GM19043 (cell line): ENCODE measurements at regions not wholly inside any gene's neighbourhood (a gene's known extent, or its start where the extent isn't known, plus 50 kb on each side); places are given as distances from the start of the nearest gene placed in this dataset.
"Not testable (repeated sequence)": the region's sequence is repeated elsewhere in the genome, so short reads cannot be mapped to it uniquely, and the experiment has no call there.

ENCODE experiments used
- ATAC-seq: cut with Tn5 transposase; IDR thresholded peaks from one replicate; pipeline ENCODE4 v1.9.1; 2021; ENCODE audit warnings: low read depth; ENCODE audit not compliant: unreplicated experiment

GRCh38 chr4:95779447-95779846 is 60.4 kb upstream of the PDHA2 start:
- ATAC-seq, result no peak

- ATAC-seq, result no peak
Measured at GRCh38 chr4:95778666-95779065, 61.2 kb upstream of the PDHA2 start.

- not testable (repeated sequence) for ATAC-seq
Measured at GRCh38 chr4:95770605-95771004, 69.3 kb upstream of the PDHA2 start.

GRCh38 chr4:95764961-95765360 is 74.9 kb upstream of the PDHA2 start:
- ATAC-seq, result no peak

GRCh38 chr4:95761871-95762270 is 78.0 kb upstream of the PDHA2 start:
- ATAC-seq, result no peak

GRCh38 chr4:95761426-95761825 is 78.5 kb upstream of the PDHA2 start:
- ATAC-seq, result no peak

GRCh38 chr4:95760646-95761045 is 79.2 kb upstream of the PDHA2 start:
- not testable (repeated sequence) for ATAC-seq

GRCh38 chr4:95758001-95758400 is 81.9 kb upstream of the PDHA2 start:
- ATAC-seq, result no peak

GRCh38 chr4:95754667-95755066 is 85.2 kb upstream of the PDHA2 start:
- no peak for ATAC-seq

GRCh38 chr4:95749204-95749603 is 90.7 kb upstream of the PDHA2 start:
- no peak for ATAC-seq

- no peak for ATAC-seq
Measured at GRCh38 chr4:95742872-95743271, 97.0 kb upstream of the PDHA2 start.

- ATAC-seq, result no peak
Measured at GRCh38 chr4:95742179-95742578, 97.7 kb upstream of the PDHA2 start.

- no peak for ATAC-seq
Measured at GRCh38 chr4:95732061-95732460, 107.8 kb upstream of the PDHA2 start.

GRCh38 chr4:95729596-95729995 is 110.3 kb upstream of the PDHA2 start:
- no peak for ATAC-seq

- ATAC-seq, result no peak
Measured at GRCh38 chr4:95728145-95728544, 111.7 kb upstream of the PDHA2 start.

GRCh38 chr4:95715830-95716229 is 124.1 kb upstream of the PDHA2 start:
- ATAC-seq, result no peak

- ATAC-seq, result no peak
Measured at GRCh38 chr4:95714571-95714970, 125.3 kb upstream of the PDHA2 start.

GRCh38 chr4:95705323-95705722 is 134.6 kb upstream of the PDHA2 start:
- ATAC-seq, result no peak

GRCh38 chr4:95701500-95702170 is 138.3 kb upstream of the PDHA2 start:
- ATAC-seq, result no peak

- no peak for ATAC-seq
Measured at GRCh38 chr4:95694411-95694810, 145.5 kb upstream of the PDHA2 start.

GRCh38 chr4:95693594-95693993 is 144.8 kb upstream of the UNC5C start:
- ATAC-seq, result no peak

GRCh38 chr4:95676190-95676589 is 127.4 kb upstream of the UNC5C start:
- no peak for ATAC-seq

- ATAC-seq, result no peak
Measured at GRCh38 chr4:95675623-95676022, 126.8 kb upstream of the UNC5C start.
